Dermis microvascular lymphatic vessel endothelial cell (primary cell): ENCODE measurements at regions not wholly inside any gene's neighbourhood (a gene's known extent, or its start where the extent isn't known, plus 50 kb on each side); places are given as distances from the start of the nearest gene placed in this dataset.
"Not testable (repeated sequence)": the region's sequence is repeated elsewhere in the genome, so short reads cannot be mapped to it uniquely, and the experiment has no call there.

ENCODE experiments used
- DNase-seq, 2 donors: peaks; one replicate each; pipeline versions ENCODE4 v3.0.0 to v3.0.0-alpha.2; 2010; ENCODE audit warnings: low read depth in 2 of 2

GRCh38 chr13:69649063-69649392 lies 458.6 kb upstream of the ATXN8OS start:
- no peak for DNase-seq

- DNase-seq, result no peak
These were observed 459.1 kb upstream of the ATXN8OS start for GRCh38 chr13:69648340-69649062.

DNA sequence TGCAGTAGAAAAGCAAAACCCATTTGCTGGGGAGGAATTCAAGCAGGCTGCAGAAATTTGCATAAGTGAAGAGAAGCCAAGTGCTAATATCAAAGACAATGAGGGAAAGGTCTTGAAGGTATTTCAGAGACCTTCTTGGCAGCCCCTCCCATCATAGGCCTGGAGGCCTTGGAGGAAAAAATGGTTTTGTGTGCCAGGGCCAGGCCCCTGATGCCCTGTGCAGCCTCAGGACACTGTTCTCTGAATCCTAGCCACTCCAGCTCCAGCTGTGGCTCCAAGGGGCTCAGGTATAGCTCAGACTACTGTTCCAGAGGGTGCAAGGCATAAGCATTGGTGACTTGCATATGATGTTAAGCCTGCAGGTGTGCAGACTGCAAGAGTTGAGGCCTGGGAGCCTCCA lies 463.2 kb upstream of the ATXN8OS start:
- DNase-seq, result no peak

DNA sequence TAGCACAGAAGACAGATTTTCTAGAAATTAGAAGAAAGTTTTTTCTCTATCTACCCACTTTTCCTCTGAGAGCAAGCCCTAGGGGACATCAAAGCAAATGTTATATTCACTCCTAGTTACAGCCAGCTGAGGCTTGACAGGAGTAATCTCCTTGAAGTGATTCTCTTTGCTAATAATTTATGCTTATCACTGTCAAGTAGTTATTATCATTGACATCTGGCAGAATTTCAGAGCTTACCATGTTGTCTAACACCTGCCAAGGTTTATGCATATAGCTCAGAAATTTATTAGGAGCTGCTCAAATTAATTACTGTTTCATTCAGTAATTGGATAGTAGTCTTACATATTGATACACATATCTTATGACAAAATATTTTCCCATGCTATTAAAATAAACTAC lies 465.9 kb upstream of the ATXN8OS start:
- DNase-seq, result no peak

DNA sequence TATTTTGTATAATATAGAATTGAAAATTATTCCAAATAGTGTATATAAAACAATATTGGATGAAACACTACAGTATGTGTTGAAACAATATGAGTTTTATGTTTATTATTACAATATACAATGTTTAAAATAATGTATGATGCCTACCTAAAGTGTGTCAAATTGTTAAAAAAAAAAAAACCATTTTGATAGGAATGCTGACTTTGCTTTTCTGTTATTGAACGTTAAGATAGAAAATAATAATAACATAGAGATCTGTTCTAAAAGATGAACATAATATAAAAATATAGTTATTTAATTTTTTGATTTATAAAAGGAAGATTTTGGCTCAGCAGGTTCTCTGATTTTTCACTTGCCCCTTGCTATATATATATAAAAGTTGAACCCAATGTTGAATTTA lies 474.6 kb upstream of the ATXN8OS start:
- no peak for DNase-seq

- DNase-seq, result no peak
These were observed 483.7 kb upstream of the ATXN8OS start for GRCh38 chr13:69623973-69624372.

- DNase-seq, result no peak
These were observed 488.0 kb upstream of the ATXN8OS start for GRCh38 chr13:69619651-69620050.

DNA sequence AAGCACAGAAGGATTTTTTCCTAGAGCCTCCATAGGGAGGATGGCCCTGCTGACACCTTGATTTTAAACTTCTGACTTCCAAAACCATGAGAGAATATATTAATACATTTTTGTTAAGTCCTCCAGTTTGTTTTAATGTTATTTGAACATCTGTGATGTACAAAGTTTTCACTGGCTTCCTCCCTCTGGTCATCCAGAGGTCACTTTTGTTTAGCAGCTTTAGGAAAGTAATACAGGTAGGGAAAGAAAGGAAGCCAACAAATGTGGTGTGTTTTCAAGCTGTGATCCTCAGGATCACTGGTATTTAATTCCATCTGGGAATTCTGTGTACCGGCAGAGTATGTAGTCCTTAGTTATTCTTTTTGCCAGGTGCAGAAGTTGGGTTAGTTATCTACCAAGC lies 488.8 kb upstream of the ATXN8OS start:
- DNase-seq, result no peak

- no peak for DNase-seq
These were observed 489.2 kb upstream of the ATXN8OS start for GRCh38 chr13:69618393-69618792.

- no peak for DNase-seq
These were observed 490.0 kb upstream of the ATXN8OS start for GRCh38 chr13:69617587-69617986.

DNA sequence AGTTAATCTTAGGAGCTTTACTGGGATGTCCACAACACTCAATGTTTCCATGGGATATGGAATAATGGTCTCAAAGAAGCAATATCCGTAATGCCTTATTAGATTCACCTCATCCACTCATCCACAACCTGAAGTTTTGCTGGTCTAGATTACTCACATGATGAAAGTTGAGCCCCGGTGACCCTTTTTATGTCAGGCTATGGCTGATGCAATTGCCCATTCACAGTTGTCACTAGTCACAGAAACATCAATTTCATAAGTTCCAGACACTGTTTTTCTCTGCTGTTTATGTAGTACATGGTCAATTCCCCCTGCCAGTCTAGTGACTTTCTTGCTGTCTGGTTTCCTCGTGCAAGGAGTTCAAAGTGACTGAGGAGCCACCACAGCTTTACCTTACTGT lies 491.2 kb upstream of the ATXN8OS start:
- DNase-seq, result no peak

DNA sequence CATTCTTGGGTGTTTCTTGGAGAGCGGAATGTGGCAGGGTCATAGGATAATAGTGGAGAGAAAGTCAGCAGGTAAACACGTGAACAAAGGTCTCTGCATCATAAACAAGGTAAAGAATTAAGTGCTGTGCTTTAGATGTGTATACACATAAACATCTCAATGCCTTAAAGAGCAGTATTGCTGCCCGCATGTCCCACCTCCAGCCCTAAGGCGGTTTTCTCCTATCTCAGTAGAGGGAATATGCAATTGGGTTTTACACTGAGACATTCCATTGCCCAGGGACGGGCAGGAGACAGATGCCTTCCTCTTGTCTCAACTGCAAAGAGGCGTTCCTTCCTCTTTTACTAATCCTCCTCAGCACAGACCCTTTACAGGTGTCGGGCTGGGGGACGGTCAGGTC lies 492.6 kb upstream of the ATXN8OS start:
- not testable (repeated sequence) for DNase-seq

DNA sequence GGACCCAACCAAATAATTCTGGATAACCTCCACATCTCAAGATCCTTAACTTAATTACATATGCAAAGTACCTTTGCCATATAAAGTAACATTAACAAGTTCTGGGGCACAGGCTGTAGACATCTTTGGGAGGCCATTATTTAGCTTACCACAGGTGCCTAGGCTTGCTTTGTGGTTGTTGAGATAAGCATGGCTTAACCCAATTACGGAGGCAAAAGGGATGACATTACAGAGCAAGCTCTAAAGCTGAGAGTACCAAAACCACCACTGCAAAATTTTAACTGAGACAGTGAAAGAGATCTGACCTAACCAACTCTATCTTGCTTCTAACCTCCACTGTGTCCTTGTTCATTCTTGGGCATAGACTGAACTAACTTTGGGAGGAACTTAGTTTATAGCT lies 502.9 kb upstream of the ATXN8OS start:
- no peak for DNase-seq

DNA sequence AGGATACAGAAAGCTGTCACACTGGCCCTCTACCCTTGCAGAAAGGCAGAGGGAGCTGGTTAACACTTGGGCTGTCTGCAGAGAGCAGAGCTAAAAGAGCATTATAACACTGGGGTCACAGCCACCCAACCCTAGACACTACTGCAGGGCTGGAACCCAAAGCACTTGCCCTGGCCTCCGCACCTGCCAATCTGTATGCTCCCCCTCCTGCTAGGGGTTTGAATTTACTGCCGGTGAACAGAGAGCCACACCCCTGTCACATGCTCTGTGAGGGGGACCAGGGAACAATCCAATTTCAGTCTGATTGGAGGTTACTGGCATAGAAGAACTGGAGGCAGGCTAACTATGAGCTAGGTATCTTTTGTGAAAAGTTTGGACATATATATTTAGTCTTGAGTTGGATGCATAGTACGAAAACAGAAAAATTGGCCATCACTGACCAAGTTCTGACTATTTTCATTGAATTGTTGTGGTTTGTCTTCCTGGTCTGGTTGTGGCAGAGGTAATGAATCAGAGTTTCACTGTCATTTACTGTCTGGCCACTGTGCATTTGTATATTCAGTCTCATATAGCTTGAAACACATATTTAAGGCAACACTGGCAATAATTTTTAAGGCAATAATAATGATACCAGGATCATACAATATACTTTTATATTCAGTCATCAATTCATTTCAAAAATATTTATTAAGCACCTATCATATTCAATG lies 504.3 kb upstream of the ATXN8OS start:
- DNase-seq, result no peak

DNA sequence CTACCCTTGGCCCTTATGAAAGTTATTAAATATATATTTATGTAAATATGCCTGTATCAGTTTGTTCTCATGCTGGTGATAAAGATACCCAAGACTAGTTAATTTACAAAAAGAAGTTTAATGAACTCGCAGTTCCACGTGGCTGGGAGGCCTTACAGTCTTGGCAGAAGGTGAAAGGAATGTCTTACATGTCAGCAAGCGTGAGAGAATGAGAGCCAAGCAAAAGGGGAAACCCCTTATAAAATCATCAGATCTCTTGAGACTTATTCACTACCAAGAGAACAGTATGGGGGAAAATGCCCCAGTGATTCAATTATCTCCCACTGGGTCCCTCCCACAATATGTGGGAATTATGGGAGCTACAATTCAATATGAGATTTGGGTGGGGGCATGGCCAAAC lies 506.0 kb upstream of the ATXN8OS start:
- no peak for DNase-seq

GRCh38 chr13:69600811-69601210 lies 506.8 kb upstream of the ATXN8OS start:
- DNase-seq, result no peak

DNA sequence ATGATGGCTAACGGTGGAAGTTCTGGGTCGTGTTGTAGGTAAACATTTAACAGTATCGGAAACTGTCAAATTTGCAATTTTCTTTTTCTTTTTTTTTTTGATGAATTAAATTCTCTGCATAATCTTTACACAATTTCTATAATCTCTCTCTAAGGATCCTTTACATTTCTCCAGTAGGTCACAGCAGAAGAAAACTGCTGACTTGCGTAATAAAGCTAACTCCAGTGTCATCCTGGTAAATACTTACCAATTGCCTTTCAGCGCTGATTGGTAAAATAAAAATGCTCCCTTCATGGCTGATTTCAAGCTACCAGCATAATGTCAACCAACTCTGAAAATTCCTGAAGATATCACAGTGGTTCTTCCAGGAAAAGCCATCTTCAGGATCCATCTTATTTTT lies 510.5 kb upstream of the ATXN8OS start:
- no peak for DNase-seq

DNA sequence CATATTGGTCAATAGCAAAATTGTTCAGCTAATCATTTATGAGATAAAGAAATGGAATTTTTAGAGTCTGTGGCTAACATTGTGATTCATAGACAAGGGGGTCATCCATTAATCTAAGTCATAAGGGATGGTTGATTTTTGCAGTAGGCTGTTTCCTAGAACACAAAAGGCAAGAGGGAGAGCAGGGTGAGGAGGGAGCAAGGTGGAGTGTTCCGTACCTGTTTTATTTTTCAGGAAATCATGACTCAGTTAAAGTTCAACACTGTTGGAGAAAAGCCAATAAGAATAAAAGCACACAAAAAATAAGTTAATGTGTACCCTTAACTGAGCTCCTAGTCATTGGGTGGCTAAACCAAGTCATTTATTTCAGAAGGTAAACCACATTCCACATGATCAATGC lies 512.4 kb upstream of the ATXN8OS start:
- DNase-seq, result no peak

DNA sequence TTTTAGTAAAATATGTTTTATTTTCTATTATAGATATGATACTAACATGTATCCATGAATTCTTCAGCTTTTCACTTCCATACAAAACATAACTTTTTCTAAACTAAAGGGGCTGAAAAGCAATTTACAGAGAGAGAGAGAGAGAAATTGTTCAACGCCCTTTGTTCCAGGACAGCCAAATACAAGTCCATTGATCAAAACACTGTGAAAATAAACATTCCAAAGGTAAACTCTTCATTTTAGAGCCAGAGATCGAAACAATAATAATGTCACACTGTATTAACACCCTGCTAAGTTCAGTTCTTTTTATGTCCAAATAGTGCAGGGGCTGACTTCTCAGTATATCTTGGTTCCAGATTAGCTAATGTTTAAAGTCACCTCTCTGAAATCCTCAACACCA lies 516.2 kb upstream of the ATXN8OS start:
- no peak for DNase-seq

DNA sequence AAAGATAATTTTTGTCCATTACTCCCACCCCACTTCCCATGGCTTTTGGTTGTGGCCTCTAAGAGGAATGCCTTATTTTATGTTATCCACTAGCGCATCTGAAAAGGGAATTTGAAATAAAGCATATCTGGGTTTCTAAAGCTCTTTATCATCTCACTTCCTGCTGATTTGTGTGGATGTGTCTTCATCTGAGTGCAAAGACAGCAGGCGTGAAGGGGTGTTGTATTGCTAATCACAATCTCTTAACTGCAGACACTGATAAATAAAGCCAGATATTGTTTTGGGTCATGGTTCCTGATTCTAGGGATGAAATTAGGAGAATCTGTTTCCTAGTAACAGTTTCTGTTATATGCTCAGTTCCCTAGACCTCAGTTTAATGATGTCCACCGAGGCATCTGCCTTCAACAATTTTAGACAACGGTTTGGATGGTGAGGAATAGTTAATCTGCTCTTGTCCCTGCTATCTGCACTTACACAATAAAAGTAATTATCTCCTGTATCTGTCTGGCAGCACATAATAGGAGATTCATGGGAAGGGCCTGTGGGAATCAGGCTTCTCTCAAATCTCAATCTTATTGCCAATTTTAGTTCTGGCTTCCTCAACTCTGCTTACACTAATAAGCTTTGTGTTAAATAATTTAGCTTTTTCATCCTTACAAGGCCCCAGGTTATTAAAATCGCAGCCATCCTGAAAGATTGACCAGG lies 517.9 kb upstream of the ATXN8OS start:
- DNase-seq, result no peak

DNA sequence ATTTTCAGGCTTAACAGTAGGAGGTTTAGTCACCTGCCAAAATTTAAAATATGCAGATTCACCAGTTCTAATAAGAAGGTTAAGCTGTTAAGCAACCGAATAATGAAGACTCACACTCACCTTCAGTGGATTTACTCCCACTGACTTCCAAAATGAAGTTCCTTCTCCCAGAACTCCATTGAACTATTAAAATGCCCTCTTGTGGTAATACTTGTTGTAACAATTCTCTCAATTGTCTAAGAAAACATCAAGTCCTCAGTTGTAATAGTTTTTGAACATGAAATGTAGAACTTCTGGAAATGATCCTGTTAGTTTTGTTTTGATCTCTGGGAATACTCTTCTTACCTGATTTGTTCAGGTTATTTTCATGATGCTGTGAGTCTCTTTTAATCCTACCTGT lies 522.0 kb upstream of the ATXN8OS start:
- no peak for DNase-seq

DNA sequence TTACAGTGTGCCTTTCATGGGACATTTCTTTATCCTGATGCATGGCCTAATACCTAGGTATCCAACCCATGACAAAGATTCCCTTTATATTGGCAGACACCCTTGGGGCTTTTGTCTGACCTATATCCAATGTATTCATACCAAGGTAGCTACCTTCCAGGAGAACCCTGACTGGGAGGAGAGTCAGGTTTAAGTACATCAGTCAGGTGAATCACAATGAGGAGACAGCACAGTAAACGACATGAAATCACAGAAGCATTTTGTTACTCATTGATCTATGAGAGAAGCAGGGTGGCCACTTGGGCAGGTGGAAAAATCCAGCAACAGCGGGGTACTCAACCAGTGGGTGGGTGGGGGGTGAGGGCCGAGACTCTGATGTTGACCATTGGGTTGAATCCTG lies 527.4 kb upstream of the ATXN8OS start:
- no peak for DNase-seq

DNA sequence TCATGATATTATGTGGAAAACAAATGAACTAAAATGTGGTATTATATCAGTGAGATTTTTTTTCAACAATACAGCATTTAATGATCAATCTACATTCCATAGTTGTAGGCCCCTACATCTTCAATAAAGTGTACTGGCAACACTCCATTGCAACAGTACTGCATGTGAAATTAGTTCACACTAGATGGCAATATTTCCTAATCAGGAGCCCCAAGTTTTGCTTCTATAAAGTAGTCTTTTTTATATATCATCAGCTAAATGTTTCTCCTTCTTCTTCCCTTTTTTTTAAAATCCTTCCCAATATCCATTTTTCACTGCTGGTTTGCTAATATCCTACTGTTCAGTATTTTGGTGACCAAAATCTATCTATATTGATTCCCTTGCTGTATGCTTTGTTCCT lies 528.3 kb upstream of the ATXN8OS start:
- no peak for DNase-seq
